Cardiac fibroblast (primary cell): ENCODE measurements at regions not wholly inside any gene's neighbourhood (a gene's known extent, or its start where the extent isn't known, plus 50 kb on each side); places are given as distances from the start of the nearest gene placed in this dataset.

ENCODE experiments used
- DNase-seq, 2 donors: peaks; one replicate each; pipeline versions ENCODE4 v3.0.0 to v3.0.0-alpha.2; 2010; ENCODE audit warnings: low read depth in 2 of 2
- H3K4me3 ChIP-seq, 2 donors: replicated peaks in 1 of 2; 1 replicate in 1 of 2; 2 replicates in 1 of 2; pipeline ENCODE4 v1.5.1; 2011; ENCODE audit warnings: low read depth in 2 of 2, low read length in 2 of 2, mild to moderate bottlenecking in 2 of 2, moderate library complexity in 1 of 2
- TF ChIP-seq, protein P1 (sequence below): IDR thresholded peaks from one replicate; pipeline ENCODE4 v1.5.1; 2011; ENCODE audit warnings: low read depth, mild to moderate bottlenecking, low read length, inconsistent platforms

DNA sequence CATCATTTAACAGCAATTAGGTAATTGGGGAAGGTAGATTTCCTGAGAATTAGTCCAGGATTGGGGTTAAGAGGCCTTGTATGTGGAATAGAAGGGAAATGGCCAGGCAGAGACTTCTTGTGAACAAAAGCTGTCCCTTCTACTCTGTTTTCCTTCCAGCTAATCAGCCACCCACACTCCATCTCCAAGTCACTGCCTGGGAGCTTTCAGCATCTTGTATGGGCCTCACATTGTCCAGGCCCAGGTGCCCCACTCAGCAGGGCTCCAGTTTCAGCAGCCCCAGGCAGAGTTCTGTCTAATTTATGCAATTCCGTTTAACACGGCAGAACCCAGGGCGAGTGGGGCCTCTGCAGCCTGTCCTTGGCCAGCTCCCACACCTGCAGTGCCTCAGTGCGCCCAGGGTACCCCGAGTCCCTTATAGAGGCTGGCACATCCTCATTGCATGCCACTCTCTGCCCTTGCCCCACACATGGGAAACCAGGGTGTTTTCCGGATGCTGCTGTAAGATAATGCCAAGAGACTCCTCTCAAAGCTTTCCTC, 113.0 kb downstream of the EDN3 start:
- H3K4me3 ChIP-seq, result no peak overlapping the region
- DNase-seq, result no peak
- TF ChIP-seq, protein P1, sequence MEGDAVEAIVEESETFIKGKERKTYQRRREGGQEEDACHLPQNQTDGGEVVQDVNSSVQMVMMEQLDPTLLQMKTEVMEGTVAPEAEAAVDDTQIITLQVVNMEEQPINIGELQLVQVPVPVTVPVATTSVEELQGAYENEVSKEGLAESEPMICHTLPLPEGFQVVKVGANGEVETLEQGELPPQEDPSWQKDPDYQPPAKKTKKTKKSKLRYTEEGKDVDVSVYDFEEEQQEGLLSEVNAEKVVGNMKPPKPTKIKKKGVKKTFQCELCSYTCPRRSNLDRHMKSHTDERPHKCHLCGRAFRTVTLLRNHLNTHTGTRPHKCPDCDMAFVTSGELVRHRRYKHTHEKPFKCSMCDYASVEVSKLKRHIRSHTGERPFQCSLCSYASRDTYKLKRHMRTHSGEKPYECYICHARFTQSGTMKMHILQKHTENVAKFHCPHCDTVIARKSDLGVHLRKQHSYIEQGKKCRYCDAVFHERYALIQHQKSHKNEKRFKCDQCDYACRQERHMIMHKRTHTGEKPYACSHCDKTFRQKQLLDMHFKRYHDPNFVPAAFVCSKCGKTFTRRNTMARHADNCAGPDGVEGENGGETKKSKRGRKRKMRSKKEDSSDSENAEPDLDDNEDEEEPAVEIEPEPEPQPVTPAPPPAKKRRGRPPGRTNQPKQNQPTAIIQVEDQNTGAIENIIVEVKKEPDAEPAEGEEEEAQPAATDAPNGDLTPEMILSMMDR, result no peak

DNA sequence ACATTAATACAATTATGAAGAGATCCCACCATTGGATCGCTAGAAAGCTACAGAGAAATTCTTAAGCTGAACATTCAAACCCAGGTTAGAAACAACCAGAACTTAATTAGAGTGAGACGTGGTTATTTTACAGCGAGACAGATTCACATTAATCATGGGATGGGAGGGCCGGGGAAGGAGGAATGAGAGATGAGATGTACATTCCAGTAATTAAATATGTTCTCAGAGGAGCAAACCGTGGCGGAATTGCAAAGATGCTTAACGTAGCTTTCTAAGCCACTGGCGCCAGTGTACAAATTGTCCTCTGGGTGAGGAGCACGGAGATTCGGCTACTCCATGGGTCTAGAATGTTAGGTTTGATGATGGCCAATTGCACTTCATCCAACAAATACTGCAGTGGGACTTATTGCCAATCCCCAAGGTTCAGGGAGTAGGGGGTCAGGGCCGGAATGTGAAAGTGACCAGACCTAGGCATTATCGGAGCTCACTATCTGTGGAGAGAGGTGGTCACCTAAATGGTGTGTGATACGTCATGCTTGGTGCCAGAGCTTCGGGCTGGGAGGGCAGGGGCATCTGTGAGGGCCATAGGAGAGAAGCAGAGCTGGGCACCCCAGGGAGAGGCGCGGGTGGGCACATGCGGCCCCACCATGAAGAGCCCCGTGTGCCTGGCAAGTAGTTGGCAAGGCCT, 114.7 kb downstream of the EDN3 start:
- H3K4me3 ChIP-seq, result no peak overlapping the region
- TF ChIP-seq, protein P1, result no peak
- DNase-seq, result no peak

DNA sequence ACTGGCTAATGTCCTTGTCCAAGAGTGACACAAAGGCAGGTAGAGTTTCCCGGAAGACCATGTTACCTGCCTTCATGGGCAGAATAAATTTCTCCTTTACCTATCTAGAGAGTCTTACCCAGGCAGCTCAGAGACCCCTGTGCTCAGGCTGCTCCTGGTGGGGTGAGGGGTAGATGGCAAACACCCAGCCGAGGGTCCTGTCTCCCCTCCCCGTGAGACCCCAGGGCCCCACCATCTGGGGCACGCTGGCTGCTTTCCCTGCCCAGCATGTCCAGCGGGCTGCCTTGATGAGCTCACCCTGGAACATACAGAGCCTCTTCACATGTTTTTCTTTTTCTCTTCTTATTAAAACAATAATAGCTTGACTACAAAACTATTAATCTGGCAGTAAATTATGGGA, 116.5 kb downstream of the EDN3 start:
- TF ChIP-seq, protein P1, result no peak
- no peak overlapping the region for H3K4me3 ChIP-seq
- no peak for DNase-seq

DNA sequence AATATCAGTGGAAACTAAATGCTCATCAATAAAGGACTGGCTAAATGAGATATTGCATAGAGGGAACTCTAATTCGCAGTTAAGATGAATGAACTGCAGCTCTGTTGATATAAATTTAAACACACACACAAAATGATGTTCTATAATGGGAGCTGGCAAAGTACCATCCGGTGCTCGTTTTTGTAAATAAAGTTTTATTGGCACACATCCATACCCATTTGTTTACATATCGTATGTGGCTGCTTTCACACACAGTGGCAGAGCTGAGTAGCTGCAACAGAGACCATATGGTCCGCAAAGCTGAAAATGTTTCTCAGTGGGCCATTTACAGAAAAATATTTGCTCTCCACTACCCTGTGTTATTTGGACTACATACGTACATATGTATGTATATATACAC, 120.7 kb downstream of the EDN3 start:
- DNase-seq, result no peak
- no peak overlapping the region for H3K4me3 ChIP-seq
- TF ChIP-seq, protein P1, result no peak

DNA sequence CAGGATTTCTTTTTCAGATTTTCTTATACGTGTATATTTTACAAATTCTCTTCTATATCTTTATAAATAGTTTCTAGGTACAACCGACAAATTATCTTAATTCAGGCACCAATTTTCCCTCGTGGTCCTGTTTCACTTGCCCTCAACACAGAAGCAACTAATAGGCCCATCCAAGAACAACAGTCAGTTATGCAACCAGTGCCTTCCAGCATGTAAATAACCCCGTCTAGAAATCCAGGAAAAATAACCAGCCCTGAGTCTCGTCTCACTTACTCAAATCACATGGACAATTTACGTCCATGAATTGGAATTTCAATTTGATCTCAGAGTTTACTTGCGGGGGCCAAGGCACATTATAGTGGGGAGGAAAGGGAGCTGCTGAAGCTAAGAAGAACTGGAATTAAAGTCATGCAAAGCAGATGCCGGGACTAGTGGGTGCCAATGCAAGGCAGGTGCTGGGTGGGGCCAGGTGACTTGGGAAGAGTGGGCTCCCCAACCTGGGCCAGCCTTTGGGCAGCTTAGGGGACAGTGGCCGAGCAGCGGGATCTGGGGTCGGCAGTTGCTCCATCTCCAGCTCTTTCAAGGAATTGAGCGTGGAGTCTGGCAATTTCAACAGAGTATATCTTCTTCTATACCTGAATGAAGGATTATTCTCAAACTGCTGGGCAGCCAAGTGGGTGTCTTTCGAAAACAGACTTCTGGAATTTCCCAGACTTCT, 121.7 kb downstream of the EDN3 start:
- TF ChIP-seq, protein P1, result no peak
- no peak for DNase-seq
- no peak overlapping the region for H3K4me3 ChIP-seq

DNA sequence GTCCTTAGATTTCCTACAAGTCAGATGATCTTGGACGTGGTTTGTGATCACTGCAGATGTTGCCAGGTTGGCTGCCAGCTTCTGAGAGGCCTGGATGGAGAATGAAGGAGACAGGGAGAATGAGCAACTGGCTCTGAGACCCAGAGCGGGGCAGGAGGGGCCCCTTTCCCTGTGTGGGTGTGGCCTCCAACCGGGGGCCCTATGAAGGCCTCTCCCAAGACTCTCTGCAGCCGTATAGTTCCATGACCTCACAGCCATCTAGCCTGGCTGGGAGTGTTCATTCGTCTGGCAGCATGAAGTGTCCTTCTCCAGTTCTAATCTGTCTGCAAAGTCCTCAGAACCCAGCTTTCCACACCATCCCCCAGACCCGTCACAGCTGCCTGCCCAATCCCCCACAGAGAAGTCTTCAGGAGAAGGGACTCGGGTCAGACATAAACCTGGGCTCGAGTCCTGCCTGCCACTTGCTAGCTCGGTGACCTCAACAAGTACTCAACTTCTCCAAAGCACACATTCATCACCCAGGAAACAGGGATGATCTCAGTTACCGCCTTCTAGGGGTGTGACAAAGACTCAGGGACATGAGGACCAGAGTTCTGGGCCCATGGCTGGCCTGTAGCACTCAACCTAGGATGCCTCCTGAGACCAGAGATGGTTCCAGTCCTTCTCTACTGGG, 122.6 kb downstream of the EDN3 start:
- H3K4me3 ChIP-seq, result no peak overlapping the region
- TF ChIP-seq, protein P1, result no peak
- DNase-seq, result no peak
